GM18499 (cell line): ENCODE measurements at regions not wholly inside any gene's neighbourhood (a gene's known extent, or its start where the extent isn't known, plus 50 kb on each side); places are given as distances from the start of the nearest gene placed in this dataset.
"Not testable (repeated sequence)": the region's sequence is repeated elsewhere in the genome, so short reads cannot be mapped to it uniquely, and the experiment has no call there.

Experiments used
- ATAC-seq: cut with Tn5 transposase; IDR thresholded peaks from one replicate; pipeline ENCODE4 v1.9.1; 2021; ENCODE audit warnings: moderate number of reproducible peaks; ENCODE audit not compliant: insufficient read depth, unreplicated experiment

DNA sequence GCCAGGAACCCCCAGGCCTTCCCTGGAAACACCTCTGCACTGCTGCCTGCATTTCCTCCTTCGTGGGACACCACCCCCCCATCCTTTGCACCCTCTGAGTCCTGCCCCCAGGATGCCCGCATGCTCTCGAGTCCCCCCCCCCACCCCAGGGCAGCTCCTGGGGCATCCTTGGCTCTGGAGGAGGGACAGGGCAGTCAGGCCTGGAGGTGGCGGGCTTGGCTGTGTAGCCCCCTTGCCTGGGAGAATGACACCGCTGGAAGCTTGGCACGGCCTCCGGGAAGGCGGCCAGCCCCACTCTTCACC is 98.9 kb upstream of the GSE1 start:
- no peak for ATAC-seq

DNA sequence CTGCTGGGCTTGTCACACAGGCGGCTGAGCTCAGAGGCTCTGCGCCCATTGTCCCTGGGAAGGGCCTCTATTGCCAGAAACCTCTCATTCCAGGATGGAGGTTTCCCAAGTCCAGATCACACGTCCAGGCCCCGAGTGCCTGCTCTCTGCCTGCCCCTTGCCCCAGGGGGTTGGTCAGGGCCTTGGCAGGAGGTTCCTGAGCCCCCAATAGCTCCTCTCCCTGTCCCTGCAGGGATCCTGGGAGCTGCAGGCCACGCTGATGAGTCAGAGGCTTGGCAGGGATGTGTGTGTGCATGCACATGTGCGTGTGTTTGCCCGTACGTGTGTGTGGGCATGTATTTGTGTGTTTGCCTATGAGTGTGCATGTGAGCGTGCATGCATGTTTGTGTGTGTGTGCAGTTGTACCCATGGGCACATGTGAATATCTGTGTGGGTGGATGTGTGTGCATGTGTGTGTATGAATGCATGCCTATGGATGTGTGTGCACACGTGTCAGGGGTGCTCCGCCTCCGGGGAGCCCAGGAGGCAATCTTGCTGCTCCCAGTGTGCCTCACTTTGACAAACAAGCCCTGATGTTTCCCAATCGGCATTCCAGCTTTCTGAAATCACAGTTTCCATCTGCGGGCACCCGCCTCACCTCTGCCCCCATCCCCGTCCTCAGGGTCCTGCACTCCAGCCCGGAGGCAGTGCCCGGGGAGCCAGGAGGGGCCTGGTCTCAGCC is 98.4 kb upstream of the GSE1 start:
- ATAC-seq = no peak

DNA sequence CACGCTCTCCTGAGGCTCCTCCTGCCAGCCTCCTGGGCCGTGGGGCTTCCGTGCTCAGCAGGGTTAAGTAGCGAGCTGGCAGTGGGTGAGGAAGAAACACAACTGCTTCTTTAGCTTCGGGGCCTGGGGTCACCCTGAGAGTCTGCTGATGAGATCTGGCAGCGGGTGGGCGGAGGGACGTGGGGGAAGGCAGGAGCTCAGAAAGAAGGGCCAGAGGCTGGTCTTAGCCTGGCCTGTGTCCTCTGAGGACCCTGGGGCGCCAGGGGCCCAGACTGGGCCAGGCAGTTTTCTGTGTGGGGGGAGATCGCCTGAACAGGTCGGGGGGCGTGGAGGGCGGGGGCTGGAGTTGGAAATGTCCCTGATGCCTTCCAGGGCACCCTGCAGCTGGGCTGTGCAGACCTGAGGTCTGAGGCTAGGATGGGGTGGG is 97.8 kb upstream of the GSE1 start:
- no peak for ATAC-seq

DNA sequence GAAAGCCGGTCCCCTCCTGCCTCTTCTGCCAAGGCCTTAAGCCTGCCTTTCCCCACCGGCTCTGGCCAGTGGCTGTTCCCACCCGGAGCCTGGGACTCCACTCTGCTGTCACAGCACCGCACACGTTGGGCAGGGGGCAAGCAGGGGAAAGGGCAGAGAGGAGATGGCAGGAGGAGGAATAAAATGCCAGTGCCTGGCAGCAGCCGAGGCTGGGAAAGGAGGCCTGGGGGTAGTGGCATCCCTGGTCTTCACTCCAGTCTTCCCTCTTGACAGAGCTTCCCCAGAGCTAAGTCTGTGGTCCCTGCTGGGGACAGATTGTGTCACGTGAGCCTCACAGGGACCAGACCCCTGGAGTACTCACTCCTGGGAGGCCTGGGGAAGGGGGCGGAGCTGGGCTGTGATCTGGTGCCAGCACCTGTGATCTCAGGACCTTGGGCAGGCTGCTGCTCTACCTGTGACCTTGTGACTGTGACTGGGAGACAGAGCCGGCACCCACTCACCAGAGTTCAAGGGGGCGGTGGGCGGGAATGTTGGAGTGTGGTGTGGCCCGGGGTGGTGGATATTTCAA is 97.2 kb upstream of the GSE1 start:
- no peak for ATAC-seq

DNA sequence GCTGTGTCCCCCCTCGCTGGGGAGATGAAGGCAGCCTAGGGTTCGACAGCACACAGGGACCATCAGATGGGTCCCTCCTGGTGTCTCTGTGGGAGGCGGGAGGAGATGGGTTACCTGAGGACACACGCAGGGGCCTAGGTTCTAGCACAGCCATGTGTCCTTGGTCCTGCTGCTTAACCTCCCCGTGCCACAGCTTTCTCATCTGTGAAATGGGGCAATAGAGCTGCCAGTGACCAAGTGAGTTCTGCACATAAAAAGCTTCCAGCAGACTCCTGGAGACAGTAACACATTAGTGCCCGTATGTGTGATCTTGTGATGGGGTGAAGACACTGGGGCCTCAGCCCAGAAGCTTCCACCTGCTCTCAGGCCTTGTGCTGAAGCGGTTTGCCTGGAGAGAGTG is 96.0 kb upstream of the GSE1 start:
- ATAC-seq = no peak

DNA sequence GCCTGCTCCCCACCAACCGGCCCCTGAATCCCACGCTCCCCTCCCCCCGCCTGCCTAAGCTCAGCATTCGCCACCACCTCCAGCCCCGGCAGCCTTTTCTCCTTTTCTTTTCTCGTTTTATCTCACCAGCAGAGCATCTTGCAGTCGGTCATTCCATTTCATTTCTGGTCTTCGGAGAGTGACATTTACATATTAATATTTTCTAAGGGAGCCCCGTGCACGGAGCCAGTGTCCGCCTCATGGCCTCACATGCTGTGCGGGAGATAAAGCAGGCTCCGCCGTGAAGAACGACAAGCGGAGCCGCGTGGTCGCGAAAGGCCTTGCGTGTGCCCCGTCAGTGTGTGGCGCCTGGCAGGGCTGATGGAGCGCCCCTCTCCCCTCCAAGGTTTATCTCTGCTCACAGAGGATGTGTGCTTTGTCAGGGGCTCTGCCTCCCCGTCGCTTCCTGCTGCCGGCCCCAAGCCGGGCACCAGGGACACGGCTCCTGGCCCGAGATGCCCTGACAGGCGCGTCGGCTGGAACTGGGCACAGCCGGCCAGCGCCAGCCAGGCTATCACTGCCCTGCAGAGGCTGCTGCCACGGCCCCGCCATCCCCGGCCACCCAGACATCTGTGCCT is 95.5 kb upstream of the GSE1 start:
- no peak for ATAC-seq

DNA sequence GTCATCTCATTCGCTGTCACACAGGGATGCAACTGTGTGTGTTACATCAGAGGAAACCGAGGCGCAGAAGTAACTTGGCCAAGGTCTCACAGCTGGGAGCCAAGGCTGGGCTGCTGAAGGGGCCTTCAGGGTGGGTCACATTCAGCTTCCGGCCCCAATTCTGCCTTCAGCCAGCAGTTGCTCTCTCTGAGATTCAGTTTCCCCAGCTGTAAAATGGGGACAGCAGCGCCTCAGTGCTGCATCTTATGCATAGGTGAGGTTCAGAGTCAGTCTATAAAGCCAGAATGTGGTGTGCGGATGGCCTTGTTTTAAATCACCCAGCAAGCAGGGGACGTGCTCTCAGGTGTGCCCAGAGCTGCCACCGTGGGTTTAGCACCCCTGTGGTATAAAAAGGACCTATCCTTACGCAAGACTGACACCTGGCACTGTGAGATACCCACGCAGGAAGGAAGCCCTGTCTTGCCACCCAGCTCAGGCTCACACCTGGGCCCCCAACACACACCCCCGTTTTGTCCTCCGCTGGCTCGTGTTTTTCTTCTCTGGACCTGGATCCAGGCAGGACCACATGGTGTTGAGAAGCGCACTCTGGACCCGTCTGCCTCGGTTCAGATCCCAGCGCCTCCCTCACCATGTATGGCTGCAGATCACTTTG is 94.6 kb upstream of the GSE1 start:
- ATAC-seq = no peak

DNA sequence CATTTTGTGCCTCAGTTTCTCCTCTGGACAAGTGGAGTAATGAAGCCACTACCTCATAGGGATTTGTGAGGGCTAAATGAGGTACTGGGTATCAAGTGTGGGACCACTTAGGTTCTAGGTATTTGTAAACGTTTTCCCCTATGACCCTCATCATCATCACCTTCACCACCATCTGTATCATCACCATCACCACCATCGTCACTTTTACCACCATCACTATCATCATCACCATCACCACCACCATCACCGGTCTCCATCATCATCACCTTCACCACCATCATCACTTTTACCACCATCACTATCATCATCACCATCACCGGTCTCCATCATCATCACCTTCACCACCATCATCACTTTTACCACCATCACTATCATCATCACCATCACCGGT is 94.1 kb upstream of the GSE1 start:
- not testable (repeated sequence) for ATAC-seq

DNA sequence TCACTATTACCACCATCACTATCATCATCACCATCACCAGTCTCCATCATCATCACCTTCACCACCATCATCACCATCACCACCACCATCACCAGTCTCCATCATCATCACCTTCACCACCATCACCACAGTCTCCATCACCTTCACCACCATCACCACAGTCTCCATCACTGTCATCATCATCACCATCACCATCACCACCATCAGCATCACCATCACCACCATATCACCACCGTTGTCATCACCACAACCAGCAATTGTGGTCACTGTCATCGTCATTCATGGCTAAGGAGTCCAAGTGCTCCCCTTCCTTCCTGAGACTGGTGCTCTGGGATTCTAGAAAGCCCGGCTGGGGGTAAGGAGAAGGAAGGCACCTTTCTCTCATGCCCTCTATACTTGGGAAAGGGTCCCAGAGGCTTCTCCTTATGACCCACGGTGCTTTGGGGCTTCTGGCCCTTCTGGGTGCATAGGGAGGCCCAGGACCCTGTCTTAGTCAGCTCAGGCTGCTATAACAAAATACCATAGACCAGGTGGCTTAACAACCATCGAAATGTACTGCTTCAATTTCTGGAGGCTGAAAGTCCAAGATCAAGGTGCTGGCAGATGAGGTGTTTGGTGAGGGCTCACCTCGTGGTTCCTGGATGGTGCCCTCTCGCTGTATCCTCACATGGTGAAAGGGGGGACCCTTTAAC is 93.4 kb upstream of the GSE1 start:
- no peak for ATAC-seq

DNA sequence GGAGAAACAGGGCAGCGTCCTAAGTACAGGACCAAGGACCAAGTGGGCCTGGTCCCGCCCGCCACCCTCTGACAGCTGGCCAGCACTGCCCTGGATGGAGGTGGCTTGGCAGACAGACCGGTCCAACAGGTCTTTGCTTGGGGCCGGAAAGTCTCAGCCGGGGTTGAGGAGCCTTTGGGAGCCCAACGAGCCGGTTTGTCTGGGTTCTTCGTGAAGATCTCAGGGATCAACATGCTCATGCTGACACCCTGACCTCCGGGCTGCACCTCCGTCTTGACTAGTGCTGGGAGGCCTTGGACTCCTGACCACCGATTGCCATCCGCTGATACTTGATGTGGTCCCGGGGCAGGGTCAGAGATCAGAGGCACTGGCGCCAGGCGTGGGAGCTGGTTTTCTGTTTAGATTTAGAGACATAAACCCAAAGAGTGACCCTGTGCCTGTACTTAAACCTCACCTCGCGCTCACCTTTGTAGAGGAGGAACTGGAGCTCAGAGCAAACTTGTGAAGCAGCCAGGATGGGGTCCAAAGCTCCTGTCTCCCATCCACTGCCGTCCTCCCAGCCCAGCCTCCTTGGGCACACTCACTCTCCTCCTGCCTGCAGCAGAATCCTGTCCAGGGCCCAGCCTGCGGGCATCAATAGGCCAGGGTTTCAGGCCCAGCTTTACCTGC is 92.1 kb upstream of the GSE1 start:
- ATAC-seq = no peak

DNA sequence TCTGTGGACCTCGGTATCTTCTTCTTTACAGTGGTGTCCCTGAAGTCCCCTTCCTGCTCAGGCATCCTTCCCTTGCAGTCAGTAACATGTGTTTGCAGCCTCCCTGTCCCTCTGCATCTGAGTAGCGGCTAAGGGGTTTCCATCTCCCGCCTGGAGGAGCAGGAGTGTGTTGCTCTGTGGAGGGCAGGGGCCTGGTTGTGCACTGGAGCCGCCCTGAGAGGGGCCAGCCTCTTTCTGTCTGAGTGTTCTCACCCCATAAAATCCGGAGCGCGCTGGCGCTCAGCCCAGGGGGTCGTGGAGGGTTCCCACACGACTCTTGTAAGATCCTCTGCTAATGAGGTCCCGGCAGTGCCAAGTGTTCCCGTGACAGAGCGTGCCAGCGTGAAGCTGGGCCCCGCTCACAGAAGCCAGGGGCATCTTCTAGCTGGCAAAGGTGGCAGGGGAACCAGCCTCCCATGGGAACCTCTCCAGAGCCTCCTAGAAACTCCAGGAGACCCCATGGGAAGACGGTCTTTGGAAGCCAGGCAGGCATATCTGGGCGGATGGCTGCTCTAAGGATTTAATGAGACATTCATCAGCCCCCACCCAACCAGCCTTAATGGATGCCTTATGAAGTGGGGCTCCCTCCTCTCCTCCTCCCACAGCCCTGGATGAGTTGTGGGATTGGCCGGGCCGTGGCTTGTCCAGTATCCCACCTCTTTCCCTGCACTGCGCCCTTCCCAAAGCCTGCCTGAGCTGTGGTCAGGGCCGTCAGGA is 91.4 kb upstream of the GSE1 start:
- no peak for ATAC-seq

DNA sequence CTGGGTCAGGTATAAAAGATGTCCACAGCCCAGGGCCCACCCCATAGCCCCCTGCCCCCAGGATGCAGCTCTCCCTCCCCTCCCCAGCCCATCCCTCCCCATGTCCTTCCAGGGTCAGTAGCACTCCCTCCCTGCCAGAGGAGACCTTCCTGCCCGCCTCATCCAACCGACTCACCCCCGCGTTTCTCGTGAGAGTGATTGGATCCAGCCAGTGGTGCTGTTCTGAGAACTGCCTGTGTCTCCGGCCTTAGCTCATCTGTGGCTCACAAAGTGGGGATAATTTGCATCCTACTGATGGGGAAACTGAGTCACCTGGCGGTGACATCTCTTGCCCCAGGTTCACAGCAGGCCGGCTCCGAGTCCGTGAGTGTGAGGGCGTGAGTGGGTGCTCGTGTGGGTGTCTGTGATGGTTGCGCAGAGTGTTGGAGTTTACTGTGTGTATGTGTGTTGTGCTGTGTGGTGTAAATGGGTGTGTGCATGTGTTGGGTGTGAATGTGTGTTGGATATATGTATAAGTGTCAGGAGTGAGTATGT is 90.7 kb upstream of the GSE1 start:
- ATAC-seq = no peak

DNA sequence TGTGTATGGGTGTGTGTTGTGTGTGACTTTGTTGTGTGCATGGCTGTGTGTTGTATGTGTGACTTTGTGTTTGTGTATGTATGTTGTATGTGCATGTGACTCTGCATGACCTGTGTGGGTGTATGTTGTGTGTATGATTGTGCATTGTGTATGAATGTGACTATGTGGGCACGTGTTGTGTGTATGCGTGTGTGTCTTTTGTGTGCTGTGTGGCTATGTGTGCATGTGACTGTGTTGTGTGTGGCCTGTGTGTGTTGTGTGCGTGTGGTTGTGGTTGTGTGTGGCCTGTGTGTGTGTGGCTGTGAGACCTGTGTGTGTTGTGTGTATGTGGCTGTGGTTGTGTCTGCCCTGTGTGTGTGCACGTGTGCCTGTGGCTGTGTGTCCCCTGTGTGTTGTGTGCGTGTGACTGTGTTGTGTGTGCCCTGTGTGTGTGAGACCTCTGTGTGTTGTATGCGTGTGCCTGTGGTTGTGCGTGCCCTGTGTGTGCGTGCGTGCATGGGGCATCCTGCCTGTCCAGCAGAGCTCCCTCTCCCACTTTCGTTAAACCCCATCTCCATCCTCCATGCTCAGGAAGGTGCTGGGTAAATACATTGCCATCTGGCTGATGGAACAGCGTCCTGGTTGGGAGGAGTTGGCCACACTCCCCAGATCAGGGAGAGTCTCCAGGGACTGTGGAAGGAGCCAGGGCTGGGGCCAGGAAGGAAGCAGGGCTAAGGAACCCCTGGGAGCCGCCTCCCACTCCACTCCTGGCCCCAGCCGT is 90.1 kb upstream of the GSE1 start:
- no peak for ATAC-seq

DNA sequence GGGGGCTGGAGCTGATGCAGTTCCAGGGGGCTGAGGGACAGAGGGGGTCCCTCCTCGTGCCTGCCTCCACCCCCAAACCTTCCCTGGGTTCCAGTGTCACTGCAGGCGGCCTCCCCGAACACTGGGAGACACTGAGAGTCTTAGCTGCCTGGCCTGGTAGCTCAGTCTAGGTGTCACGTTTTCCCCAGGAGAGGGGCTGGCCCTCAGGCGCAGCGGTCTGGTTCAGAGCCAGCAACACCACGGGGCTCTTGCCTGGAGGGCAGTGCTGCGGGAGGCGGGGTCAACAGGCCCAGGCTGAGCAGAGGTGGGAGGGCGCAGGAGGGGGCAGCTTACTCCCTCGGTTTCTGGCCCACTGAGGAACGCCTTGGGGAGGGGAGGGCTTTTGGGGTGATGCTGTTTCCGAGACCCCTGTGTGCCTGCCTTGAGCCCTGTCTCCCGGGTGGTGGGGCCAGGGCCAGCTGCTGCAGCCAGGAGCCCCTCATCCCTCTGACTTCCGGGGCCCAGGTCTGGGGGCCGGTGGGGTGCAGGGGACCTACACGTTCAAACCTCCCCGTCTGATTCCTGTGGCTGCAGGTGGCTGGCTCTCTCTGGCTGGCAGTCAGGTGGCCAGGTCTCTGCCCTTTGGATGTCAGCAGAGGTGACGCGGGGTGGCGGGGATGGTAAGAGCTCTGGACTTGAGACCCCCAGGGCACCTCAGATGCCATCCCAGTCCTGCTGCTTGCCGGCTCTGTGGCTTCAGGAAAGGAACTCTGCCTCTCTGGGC is 89.3 kb upstream of the GSE1 start:
- no peak for ATAC-seq

DNA sequence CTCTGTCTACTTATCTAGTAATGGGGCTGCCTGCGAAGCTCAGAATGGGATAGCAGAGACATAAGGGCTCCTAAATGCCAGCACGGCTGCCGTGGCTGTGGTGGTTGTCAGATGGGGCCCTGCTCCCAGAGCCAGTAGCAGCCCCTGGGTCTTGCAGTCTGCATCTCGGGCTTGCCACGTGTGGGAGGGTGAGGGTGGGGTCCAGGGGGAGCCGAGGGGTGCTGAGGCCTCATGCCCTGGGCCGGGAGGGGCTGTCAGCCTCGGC is 88.8 kb upstream of the GSE1 start:
- ATAC-seq = no peak

DNA sequence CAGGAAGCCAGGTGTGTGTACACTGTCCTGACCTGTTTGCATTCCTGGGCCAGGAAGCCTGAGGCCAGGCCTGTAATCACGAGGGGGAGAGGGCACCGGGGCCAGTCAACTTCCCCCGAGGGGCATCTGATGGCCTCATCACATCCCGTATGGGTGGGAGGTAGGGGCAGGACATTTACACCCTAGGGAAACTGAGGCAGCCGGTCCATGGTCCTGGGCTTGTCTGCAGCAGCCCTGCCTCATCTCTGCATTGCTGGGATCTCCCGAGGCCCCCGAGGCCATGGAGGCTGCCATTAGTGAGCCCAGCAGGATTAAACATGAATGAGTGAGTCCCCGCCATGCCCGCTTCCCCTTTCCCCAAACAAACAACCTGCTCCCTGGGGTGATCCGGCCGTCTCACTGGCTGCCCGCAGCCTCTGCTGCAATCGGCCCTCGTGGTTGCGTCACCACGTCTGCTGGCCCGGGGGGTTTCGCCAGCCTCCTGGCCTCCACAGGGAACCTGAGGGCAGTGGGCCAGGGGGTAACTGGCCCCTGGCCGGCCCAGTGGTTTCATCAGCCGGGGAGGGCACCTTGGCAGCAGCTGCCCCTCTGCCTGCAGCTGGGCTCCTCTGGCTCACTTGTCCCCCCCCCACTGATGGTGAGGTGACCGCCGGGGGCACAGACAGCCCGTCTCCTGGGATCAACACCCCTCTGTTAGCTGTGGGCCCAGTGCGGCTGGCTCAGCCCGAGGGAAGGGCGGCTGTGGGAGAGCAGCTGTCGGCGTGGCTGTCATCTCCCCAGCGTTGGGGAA is 88.3 kb upstream of the GSE1 start:
- no peak for ATAC-seq

DNA sequence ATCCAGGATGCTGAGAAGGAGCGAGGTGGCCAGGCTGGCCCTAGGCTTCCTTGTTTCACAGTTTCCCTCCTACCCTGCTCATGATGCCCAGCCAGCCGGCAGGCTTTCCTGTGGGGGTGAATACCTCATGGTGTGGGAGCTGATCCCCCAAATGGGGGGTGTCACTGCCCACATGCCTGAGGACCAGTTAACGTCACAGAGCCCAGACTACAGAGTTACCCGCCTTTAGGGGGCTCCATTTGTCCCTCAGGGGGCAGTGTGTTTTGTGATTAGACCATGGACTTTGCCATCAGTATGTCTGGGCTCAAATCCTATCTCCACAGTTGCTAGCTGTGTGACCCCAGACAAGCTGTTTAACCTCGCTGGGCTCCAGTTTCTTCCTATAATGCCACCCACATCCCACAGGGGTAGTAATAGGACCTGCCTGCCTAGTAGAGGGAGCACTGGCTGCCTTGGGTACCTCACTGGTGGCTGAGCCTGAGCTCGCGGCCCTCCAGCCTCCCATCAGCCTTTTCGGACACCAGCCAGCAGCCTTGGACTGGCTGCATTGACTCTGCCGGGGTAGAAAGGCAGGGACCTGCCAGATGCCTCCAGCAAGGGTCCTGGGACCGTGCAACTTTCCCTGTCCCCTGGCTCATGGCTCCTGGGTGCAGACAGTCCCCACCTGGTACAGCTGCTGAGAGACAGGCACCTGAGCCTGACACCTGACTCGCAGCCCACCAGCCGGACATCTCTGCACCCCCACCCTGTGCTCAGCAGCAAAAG is 87.5 kb upstream of the GSE1 start:
- ATAC-seq = no peak
